SK-N-SH (cell line): ENCODE measurements at regions not wholly inside any gene's neighbourhood (a gene's known extent, or its start where the extent isn't known, plus 50 kb on each side); places are given as distances from the start of the nearest gene placed in this dataset.

Source experiments
- FOXJ3 ChIP-seq: sonication (generic); formaldehyde crosslinking; IDR thresholded peaks from 2 replicates; pipeline ENCODE4 v1.5.1; 2020; ENCODE audit warnings: mild to moderate bottlenecking, missing genetic modification reagents
- GATA2 ChIP-seq: sonication (generic); formaldehyde crosslinking; IDR thresholded peaks from 2 replicates; pipeline ENCODE4 v1.5.0; 2020; ENCODE audit warnings: mild to moderate bottlenecking, missing genetic modification reagents
- MAX ChIP-seq: IDR thresholded peaks from 2 replicates; pipeline ENCODE4 v1.4.0; 2012; ENCODE audit warnings: low read depth
- POLR2AphosphoS5 ChIP-seq: IDR thresholded peaks from 2 replicates; pipeline ENCODE4 v1.6.1; 2012; ENCODE audit warnings: low read depth, low read length
- RAD21 ChIP-seq: IDR thresholded peaks from 2 replicates; pipeline ENCODE4 v1.6.1; 2012; ENCODE audit warnings: mild to moderate bottlenecking, low read length
- SIN3A ChIP-seq: IDR thresholded peaks from 2 replicates; pipeline ENCODE4 v1.6.1; 2012; ENCODE audit warnings: low read depth, mild to moderate bottlenecking, low read length, moderate library complexity, borderline replicate concordance
- TAF1 ChIP-seq: IDR thresholded peaks from 2 replicates; pipeline ENCODE4 v1.6.1; 2012; ENCODE audit warnings: low read depth, mild to moderate bottlenecking, low read length, moderate library complexity, borderline replicate concordance
- TEAD4 ChIP-seq: IDR thresholded peaks from 2 replicates; pipeline ENCODE4 v1.4.0; 2012; ENCODE audit warnings: mild to moderate bottlenecking, borderline replicate concordance; ENCODE audit not compliant: insufficient read depth
- TF ChIP-seq, protein P1 (sequence below): fragments of 200-600 bp; sonication (generic); IDR thresholded peaks from 2 replicates; pipeline ENCODE4 v1.6.1; 2017; ENCODE audit warnings: antibody characterized with exemption, mild to moderate bottlenecking, moderate library complexity
- TF ChIP-seq, protein P2 (sequence below): IDR thresholded peaks from 2 replicates; pipeline ENCODE4 v1.6.1; 2012; ENCODE audit warnings: mild to moderate bottlenecking, low read depth, low read length, moderate library complexity

DNA sequence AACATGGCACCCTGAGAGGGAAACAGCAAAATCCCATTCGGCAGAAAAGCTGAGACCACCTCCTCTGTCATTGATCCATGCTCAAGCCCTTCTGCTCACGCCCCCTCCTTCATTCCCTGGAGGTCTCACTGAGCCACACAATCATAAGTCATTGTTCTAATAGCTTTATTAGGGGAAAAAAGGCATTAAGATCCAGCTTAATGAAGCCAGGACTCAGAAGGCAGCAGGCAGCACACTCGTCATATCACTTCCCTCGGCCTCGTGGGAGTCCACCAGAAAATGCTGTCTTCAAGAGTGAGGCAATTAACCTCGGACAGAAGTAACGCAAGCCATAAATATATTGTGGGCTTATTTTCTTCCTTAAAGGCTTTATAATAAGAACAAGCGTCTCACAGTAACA, 153.9 kb upstream of the PPP2R3A start:
- TF ChIP-seq SIN3A = no peak
- TF ChIP-seq MAX = no peak
- TF ChIP-seq FOXJ3 (CRISPR knock-in tag) = no peak
- no peak for TF ChIP-seq RAD21
- TF ChIP-seq, protein P1, sequence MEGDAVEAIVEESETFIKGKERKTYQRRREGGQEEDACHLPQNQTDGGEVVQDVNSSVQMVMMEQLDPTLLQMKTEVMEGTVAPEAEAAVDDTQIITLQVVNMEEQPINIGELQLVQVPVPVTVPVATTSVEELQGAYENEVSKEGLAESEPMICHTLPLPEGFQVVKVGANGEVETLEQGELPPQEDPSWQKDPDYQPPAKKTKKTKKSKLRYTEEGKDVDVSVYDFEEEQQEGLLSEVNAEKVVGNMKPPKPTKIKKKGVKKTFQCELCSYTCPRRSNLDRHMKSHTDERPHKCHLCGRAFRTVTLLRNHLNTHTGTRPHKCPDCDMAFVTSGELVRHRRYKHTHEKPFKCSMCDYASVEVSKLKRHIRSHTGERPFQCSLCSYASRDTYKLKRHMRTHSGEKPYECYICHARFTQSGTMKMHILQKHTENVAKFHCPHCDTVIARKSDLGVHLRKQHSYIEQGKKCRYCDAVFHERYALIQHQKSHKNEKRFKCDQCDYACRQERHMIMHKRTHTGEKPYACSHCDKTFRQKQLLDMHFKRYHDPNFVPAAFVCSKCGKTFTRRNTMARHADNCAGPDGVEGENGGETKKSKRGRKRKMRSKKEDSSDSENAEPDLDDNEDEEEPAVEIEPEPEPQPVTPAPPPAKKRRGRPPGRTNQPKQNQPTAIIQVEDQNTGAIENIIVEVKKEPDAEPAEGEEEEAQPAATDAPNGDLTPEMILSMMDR = no peak
- TF ChIP-seq TAF1 = no peak
- no peak for TF ChIP-seq GATA2 (CRISPR knock-in tag)
- no peak for TF ChIP-seq TEAD4
- TF ChIP-seq, protein P2, sequence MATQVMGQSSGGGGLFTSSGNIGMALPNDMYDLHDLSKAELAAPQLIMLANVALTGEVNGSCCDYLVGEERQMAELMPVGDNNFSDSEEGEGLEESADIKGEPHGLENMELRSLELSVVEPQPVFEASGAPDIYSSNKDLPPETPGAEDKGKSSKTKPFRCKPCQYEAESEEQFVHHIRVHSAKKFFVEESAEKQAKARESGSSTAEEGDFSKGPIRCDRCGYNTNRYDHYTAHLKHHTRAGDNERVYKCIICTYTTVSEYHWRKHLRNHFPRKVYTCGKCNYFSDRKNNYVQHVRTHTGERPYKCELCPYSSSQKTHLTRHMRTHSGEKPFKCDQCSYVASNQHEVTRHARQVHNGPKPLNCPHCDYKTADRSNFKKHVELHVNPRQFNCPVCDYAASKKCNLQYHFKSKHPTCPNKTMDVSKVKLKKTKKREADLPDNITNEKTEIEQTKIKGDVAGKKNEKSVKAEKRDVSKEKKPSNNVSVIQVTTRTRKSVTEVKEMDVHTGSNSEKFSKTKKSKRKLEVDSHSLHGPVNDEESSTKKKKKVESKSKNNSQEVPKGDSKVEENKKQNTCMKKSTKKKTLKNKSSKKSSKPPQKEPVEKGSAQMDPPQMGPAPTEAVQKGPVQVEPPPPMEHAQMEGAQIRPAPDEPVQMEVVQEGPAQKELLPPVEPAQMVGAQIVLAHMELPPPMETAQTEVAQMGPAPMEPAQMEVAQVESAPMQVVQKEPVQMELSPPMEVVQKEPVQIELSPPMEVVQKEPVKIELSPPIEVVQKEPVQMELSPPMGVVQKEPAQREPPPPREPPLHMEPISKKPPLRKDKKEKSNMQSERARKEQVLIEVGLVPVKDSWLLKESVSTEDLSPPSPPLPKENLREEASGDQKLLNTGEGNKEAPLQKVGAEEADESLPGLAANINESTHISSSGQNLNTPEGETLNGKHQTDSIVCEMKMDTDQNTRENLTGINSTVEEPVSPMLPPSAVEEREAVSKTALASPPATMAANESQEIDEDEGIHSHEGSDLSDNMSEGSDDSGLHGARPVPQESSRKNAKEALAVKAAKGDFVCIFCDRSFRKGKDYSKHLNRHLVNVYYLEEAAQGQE = no peak
- no peak for TF ChIP-seq POLR2AphosphoS5
